ENCODE measurements at regions not wholly inside any gene's neighbourhood (a gene's known extent, or its start where the extent isn't known, plus 50 kb on each side); places are given as distances from the start of the nearest gene placed in this dataset.
"Not testable (repeated sequence)": the region's sequence is repeated elsewhere in the genome, so short reads cannot be mapped to it uniquely, and the experiment has no call there.

DNA sequence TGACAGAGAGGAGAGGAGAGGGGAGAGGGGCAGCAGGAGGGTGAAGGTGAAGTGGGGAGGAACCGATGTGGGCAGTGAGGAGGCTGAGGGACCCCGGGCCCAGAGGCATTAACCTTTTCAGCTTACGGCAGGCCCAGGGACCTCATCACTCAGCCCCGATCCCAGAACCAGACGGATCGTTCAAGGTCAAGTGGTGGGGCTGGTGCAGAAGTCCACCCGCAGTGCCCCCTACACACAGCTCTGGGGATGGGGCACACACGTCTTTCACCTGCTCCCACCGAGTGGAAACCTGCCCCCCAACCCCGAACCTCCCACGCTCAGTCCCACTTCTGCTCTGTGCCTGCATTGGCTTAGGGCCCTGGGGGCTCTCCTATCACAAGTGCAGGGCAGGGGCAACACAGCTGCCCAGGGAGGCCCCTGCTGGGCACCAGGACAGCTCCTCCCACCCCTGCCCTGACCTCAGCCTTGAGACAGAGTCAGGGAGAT, 81.9 kb upstream of the GOLGA6L4 start:
- DNase-seq = not testable (repeated sequence)

DNA sequence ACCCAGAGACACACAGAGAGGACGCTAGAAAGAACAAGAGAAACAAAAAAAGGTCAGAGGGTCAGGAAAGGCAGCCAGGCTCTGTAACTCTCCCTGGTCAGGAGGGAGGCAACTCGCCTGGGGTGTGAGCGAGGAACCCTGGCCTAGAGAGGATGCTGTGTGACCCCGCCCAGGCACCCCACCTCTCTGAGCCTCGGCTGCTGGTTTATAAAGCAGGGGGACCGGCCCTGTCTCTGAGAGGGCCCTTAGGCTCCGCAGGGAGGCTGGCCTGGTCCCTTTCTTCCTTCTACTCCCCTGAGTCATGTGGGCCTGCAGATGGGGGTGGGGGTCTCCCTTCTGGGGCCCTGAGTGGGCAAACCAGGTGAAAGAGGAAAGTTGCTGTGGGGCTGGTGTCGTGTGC, 81.3 kb upstream of the GOLGA6L4 start:
- DNase-seq = not testable (repeated sequence)

DNA sequence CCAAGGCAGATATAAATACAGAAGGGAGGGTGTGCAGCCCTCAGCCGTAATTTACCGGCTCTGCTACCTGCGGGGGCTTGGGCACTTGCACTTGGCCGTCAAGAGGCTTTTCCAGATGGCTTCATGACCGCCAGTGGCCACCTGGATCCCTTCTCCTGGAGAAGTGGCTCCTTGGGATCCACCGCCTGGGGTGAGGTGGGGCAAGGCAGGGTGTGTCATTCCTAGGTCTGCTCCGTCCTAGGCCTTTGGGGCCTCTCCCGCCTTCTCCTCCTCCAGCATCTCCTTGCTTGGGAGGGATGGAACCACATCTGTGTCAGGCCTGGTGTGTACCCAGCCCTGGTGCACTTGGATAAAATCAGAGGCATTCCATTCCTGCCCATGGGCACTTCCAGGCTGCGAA, 80.8 kb upstream of the GOLGA6L4 start:
- not testable (repeated sequence) for DNase-seq

DNA sequence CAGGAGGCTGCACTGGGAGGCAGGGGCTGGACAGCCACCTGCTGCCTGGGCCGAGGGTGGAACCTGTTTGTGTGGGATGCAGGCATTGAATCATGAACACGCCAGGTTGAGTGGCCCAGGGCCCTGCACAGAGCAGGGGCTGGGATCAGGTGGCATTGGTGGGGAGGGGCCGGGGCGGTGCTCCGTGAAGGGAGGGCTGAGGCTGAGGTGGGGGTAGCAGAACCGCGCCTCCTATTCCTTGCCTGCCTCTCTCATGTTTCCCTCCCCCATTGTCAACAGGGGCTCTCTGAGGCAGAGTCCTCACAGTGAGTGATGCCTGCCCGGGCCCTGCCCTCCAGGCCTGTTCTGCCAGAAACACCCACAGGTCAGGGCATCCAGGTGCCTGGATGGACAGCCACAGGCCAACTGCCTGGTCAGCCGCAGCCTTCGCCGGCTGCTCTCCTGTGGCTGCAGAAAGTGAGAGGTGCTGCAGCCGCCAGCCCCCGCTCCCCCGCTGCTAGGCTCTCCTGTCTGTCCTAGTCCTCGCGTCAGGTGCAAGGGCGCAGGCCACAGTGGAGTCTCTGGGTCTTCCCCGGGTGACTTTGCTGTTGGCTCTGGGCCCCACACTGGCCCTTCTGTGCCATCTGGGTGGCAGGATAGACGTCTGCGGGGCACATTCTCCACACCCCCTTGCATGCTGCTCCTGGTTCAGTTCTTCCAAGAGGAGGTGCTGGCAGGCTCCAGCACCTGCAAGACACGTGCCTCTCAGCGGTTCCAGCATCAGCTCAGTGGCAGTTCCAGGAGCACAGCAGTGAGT, 79.6 kb upstream of the GOLGA6L4 start:
- not testable (repeated sequence) for DNase-seq

DNA sequence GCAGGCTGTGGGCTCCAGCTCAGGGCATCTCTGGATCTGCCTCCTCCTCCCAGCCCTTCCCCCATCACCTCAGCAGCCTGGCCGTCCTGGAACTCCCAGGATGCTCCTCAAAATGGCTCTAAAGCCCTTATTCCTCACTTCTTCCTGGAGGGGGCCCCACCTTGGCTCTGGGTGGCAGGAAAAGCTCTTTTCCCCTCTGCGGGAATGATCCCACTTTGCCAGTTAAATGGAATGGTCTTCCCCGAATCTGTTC, 79.1 kb upstream of the GOLGA6L4 start:
- DNase-seq = not testable (repeated sequence)

DNA sequence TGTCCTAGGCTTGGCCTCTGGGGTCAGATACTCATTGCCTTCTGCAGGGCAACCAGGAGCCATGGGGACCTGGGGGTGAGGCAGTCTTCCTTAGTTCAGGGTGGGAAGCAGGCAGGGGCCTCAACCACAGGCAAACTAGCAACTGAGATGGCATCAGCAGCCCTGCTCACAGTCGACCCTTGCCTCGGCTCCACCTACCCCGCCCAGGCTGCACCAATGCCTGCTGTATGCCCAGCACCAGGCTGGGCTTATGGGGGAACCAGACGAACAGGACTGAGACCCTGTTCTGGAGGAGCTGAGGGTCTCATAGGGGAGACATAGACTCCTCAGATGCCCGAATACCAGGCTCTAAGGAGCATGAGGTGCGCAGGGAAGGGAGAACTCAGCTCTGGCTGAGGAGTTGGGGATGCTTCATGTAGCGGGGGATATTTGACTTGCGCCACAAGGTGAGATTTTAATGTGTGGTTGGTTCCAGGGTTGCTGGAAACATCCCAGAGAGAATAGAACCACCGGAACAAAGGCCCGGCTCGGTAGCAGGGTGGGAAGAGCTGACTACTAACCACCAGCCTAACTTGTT, 78.4 kb upstream of the GOLGA6L4 start:
- not testable (repeated sequence) for DNase-seq

DNA sequence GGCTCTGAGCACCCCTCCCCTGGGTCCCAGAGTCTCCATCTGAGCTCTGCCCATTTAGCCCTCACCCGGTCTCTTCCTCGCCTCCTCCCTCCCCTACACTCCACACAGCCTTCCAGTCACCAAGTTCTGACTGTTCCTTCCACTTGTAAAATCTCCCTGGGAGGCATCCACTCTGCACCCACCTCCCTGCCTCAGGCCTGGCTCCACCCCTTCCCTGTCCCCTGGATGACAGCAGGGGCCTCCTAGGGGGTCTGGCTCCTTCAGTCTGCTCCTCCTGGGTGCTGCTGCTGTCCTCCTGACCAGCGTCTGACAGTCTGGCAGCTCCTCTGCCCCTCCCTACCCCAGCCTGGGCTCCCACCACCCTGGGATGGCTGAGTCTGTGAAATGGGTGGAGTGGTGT, 77.7 kb upstream of the GOLGA6L4 start:
- DNase-seq = not testable (repeated sequence)

DNA sequence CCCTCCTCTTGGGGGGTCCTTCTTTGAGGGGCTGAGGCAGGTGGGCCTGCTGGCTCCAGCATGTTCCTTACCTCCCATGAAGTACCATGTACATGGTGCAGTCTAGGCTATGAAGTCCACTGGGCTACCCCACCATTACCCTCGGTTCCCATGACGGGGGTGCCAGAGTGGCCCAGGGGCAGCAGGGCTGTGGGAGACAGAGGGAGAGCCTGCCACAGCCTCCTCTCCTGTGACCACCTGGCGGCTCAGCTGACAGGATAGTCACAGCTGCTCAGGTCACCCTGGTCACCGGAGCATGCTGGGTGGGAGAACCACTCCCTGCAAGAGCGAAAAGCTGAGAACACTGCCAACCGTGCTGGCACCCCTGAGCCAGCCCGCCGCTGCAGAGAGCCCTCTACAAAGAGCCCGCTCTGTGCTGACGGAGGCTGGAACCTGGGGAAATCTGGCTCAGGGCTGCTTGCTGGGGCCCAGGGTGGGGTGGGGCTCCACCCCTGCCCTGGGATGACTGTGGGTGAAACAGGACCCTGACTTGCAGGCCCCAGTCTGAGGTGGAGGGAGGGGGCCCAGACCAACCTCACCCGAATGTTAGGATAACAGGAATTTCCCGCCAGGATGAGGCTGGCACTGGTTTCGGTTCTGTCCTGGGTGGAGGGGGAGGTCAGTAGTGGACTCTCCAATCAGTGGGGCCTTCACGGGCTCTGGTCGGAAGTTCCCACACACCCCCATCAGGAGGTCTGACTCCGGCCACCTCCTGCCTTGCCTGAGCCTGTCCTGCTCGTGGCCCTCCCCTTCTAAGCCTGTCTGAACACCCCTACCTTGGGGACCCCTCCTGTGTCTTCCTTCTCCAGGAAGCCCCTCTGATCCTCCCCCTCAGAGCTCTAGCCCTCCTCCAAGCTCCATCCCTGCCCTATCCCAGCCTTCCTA, 76.0 kb upstream of the GOLGA6L4 start:
- DNase-seq = not testable (repeated sequence)

DNA sequence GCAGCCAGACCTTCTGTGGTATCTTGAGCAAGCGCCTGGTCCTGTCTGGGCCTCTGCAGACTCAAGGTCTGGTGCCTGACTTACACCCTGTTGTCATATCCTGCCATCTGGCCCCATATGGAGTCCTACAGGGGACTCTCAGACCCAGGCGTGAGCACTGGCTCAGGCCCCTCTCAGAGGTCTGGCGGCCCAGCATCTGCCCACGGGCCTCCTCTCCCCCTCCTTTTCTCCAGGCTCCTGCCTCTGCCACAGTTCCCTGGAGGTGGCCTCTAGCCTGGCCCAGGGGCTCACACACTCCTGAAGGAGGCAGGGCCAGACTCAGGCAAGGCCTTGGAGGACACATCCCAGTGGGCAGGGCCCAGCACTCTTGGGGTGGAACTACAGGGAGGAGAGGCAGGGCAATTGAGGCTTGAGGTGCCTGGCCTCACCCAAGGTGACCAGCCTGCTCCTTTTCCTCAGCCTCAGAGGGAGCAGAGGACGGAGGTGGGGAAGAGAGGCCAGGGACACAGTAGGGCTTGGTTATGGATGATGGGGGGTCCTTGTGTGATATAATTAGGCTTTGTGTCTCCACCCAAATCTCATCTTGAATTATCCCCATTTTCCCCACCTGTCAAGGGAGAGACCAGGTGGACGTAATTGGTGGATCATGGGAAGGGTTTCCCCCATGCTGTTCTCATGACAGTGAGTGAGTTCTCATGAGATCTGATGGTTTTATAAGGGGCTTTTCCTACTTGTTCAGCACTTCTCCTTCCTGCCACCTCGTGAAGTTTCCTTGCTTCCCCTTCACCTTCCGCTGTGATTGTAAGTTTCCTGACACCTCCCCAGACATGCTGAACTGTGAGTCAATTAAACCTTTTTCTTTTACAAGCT, 70.9 kb upstream of the GOLGA6L4 start:
- not testable (repeated sequence) for DNase-seq

DNA sequence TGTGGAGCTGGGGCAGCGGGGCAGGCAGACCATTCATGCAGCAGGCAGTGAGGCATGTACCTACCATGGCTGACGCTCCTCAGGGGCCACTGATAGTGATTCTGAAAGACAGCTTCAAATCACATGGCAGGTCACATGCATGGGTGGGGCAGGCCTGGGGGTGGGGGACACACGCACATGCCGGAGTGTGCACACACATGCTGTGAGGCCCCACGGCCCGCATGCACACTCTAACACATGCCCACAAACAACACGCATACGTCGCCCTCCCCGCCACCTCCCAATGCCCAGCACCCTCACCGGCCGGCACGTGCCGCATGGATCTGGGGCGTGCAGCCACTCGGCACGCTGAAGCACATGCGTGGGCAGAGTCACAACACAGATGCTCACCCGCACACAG, 65.5 kb upstream of the GOLGA6L4 start:
- DNase-seq = not testable (repeated sequence)

DNA sequence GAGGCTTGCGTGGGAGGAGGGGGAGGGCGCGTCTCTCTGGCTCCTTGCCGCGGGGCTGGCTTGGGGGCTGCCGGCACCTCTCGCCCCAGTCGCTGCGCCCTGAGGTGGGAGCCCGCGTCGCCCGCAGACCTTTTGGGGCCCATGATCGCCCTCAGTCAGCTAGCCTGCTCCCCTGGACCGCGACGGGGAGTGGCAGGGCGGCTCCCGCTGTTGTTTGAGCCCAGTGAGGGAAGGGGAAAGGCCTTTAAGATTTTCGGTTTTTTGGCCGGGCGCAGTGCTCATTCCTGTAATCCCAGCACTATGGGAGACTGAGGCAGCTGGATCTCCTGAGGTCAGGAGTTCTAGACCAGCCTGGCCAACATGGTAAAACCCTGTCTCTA, 62.4 kb upstream of the GOLGA6L4 start:
- not testable (repeated sequence) for DNase-seq
